SKM-1 (cell line): ENCODE measurements at regions not wholly inside any gene's neighbourhood (a gene's known extent, or its start where the extent isn't known, plus 50 kb on each side); places are given as distances from the start of the nearest gene placed in this dataset.

Source experiments
- DNase-seq: peaks from one replicate; lab custom pipeline; 2025; ENCODE audit not compliant: unreplicated experiment; lab: John Stamatoyannopoulos, UW

- no peak for DNase-seq
These were observed 120.1 kb upstream of the MAX start for GRCh38 chr14:65222440-65222858.

- no peak for DNase-seq
These were observed 121.3 kb upstream of the MAX start for GRCh38 chr14:65223636-65224035.

GRCh38 chr14:65224799-65225198 lies 122.5 kb upstream of the MAX start:
- no peak for DNase-seq

GRCh38 chr14:65225299-65226159 lies 123.2 kb upstream of the MAX start:
- no peak for DNase-seq

GRCh38 chr14:65226824-65227604 lies 124.7 kb upstream of the MAX start:
- no peak for DNase-seq

- DNase-seq = no peak
These were observed 126.1 kb upstream of the MAX start for GRCh38 chr14:65228436-65228835.

- DNase-seq = no peak
These were observed 126.8 kb upstream of the MAX start for GRCh38 chr14:65228956-65229747.

- no peak for DNase-seq
These were observed 127.7 kb upstream of the MAX start for GRCh38 chr14:65229748-65230728.

DNA sequence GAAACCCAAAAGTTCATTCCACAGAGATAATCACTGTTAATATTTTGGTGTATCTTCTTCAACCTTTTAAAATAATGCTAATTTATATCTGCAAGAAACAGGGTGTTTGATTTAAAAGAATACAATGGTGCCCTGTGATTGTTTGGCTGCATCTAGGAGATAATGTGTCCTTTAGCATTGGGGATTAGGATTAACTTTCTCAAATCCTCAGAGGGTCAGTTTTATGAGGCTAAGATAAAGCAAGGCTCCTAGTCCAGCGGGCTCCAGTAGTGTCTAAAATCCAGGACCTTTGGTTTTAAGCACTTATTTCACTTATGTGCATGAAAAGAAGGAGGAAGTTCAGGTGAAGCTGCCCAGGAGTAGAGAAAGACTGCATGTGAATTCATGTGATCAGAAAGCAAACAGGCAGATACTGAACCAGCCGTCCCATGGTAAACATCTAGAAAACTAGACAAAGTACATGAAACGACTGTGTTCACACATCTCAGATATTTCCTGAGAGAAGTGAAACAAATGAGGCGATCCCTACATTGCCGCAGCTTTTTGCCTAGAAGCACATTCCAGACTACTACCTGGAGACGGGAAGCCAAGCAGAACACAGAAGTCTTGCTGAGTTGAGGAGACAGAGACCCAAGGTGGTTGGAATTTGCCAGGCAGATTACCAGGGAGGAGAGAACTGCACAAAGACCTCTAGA lies 129.1 kb upstream of the MAX start:
- DNase-seq = no peak

DNA sequence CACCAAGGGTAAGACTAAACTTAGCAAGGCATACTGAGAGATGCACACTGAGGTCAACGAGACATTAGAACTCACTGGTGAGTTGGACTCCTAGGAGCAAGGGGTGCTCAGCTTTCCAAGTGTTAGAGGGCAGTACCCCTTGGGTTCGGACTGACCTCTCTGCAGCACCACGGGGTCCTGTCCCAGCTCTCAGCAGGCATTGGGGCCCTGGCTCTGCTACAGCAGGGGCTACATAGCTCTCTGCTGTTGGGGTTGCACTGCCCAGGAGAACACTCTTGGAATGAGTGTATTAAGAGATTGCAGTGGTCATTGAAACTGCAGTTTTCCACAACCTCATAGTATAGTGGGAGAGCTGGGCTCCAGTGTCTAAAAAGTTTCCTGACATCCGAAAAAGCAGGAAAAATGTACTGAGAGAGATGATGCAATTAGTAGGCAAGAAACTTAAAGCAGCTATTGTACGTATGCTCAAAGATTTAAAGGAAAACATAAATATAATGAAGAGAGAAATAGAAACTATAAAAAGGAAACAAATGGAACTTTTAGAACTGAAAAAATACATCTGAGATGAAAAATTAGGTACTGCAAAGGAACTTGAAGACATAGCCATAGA lies 132.5 kb upstream of the MAX start:
- DNase-seq = no peak

DNA sequence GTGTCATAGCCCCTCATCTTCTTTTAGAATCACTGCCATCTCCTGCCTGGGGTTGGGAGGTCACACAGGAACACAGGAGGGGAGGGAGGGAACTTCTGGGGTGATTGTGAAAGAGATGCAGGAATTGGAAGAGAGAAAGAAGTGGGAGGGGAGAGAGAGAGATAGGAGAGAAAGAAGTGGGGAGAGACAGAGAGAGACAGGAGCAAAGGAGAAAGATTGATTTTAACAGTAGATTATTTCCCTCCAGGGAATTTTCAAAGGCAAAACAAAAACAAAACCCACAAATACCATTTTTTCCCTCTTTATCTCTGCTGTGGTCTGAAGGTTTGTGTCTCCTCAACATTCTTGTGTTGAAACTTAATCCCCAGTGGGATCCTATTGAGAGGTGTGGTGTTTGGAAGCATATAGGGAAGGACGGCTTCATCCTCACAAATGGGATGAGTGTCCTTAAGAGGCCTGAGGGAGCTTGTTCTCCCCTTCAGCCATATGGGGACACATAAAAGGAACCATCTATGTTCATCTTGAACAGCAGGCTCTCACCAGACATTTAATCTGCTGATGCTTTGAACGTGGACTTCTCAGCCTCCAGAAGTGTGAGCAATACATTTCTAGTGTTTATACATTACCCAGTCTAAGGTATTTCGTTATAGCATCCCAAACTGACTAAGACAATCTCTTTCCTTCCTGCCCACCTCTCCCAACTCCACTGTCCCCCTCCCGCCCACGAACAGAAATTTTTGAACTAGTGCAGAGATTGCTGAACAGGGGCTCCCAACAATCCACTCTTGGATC lies 134.9 kb upstream of the MAX start:
- no peak for DNase-seq

DNA sequence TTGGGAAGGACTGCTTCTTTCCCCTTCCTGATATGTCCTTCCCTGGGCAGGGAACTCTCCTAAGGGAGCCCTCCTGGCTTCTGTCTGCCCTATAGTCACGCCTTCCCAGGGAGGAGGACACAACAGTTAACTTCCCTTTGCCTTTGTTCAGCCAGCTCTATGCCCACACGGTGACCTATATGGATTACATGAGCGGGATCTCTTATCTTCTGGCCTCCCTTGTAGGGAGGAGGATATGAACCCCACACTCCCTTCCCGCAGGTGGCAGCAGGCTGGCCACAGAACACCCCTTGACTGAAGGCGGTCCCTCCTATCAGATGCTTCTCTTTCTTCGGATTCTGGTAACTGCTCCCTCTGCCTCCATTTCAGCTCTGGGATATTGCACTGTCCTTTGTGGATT lies 135.6 kb upstream of the MAX start:
- DNase-seq = no peak

GRCh38 chr14:65238456-65238855 lies 136.1 kb upstream of the MAX start:
- DNase-seq = no peak

- DNase-seq = no peak
These were observed 137.0 kb upstream of the MAX start for GRCh38 chr14:65239143-65239937.

GRCh38 chr14:65239938-65240296 lies 137.6 kb upstream of the MAX start:
- no peak for DNase-seq

DNA sequence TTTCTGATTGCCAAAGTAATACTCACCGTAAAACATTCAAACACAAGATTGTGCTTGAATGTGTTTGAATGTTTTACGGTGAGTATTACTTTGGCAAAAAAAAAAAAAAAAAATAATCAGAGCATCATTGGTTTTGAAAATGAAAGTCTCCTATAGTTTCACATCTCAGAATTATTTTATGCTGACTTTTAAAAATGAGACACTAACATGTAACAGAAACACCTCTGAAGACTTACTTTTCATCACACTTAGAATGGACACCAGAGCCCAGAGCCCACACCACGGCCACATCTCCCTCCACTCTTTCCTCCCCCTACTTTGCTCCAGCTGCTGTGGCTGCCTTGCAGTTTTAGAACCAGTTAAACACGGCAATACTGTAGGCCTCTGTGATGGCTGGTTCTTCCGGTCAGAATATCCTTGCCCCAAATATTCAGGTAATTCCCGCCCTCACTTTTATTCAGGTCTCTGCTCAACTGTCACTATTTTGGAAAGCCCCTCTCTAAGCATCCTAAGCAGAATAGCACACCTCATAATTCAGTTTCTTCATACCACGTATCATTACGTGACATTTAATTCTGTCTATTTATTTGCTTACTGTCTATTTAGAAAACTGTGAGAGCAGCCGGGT lies 138.9 kb upstream of the MAX start:
- no peak for DNase-seq

- DNase-seq = no peak
These were observed 140.4 kb upstream of the MAX start for GRCh38 chr14:65242732-65243134.
